ENCODE measurements at regions not wholly inside any gene's neighbourhood (a gene's known extent, or its start where the extent isn't known, plus 50 kb on each side); places are given as distances from the start of the nearest gene placed in this dataset.

GRCh38 chr2:64214281-64215115 is 70.3 kb upstream of the PELI1 start:
- Histone ChIP-seq H3K36me3 (no peaks in the 10 kb centered on the region), H3K4me1 (peaks cover 8% of the 10 kb centered on the region; the same call in 1 of the 2 replicates), H3K9me3 (replicated peaks) (no peaks in the 10 kb centered on the region), H3K27ac (no peak overlapping the region), H3K27me3 (no peaks in the 10 kb centered on the region), H3K4me3 (no peak overlapping the region)
- peak in 1 of 2 experiments; percentile 22 for DNase-seq

- no peaks in the 10 kb centered on the region for H3K36me3 ChIP-seq
- H3K9me3 ChIP-seq (replicated peaks): no peaks in the 10 kb centered on the region
- H3K27me3 ChIP-seq: no peaks in the 10 kb centered on the region
- no peak overlapping the region for H3K27ac ChIP-seq
- DNase-seq: no peak
- H3K4me1 ChIP-seq: peaks cover 23% of the 10 kb centered on the region; the same call in 1 of the 2 replicates
- H3K4me3 ChIP-seq: no peak overlapping the region
These were observed 73.1 kb upstream of the PELI1 start for GRCh38 chr2:64217198-64217869.

GRCh38 chr2:64218137-64218802 is 74.0 kb upstream of the PELI1 start:
- H3K27ac ChIP-seq: no peak overlapping the region
- no peak overlapping the region for H3K4me3 ChIP-seq
- DNase-seq: no peak
- H3K4me1 ChIP-seq: peaks cover 21% of the 10 kb centered on the region; the same call in 1 of the 2 replicates
- H3K27me3 ChIP-seq: no peaks in the 10 kb centered on the region
- H3K9me3 ChIP-seq (replicated peaks): no peaks in the 10 kb centered on the region
- H3K36me3 ChIP-seq: no peaks in the 10 kb centered on the region

DNA sequence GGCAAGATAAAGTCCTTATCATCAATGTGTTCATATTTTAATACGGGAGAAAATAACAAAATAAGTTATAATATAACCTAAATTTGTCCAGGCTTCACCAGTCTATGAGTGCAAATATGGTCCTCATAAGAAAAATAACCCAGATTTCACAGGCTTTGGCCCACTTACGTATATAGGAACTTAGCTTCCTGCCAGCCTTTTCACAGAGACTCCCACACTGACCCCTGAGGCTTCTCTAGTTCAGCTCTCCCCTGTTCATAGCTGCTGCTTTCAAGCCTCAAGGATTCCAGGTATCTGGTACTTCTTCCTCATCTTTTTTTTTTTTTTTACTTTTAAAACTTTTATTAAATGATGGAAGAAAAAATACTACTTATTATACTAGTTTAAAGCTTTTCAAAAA is 74.9 kb upstream of the PELI1 start:
- no peaks in the 10 kb centered on the region for H3K36me3 ChIP-seq
- no peak for DNase-seq

GRCh38 chr2:64220265-64220664 is 76.0 kb upstream of the PELI1 start:
- Histone ChIP-seq H3K27ac (no peak overlapping the region), H3K4me3 (no peak overlapping the region), H3K27me3 (no peaks in the 10 kb centered on the region), H3K4me1 (peaks cover 19% of the 10 kb centered on the region; the same call in 1 of the 2 replicates), H3K9me3 (replicated peaks) (no peaks in the 10 kb centered on the region), H3K36me3 (no peaks in the 10 kb centered on the region)
- no peak for DNase-seq

More for the DNA sequence above, 74.9 kb upstream of the PELI1 start:
- Histone ChIP-seq H3K9me3 (replicated peaks) (no peaks in the 10 kb centered on the region), H3K27me3 (no peaks in the 10 kb centered on the region), H3K4me1 (peaks cover 21% of the 10 kb centered on the region; the same call in 1 of the 2 replicates), H3K4me3 (no peak overlapping the region), H3K27ac (no peak overlapping the region)

GRCh38 chr2:64220894-64221617 is 76.8 kb upstream of the PELI1 start:
- no peaks in the 10 kb centered on the region for H3K27me3 ChIP-seq
- H3K9me3 ChIP-seq (replicated peaks): no peaks in the 10 kb centered on the region
- H3K27ac ChIP-seq: no peak overlapping the region
- H3K4me3 ChIP-seq: no peak overlapping the region
- H3K36me3 ChIP-seq: no peaks in the 10 kb centered on the region
- no peak for DNase-seq
- H3K4me1 ChIP-seq: peaks cover 27% of the 10 kb centered on the region

- Histone ChIP-seq H3K27ac (no peak overlapping the region), H3K4me1 (peaks cover 28% of the 10 kb centered on the region), H3K4me3 (no peak overlapping the region), H3K36me3 (no peaks in the 10 kb centered on the region), H3K27me3 (no peaks in the 10 kb centered on the region), H3K9me3 (replicated peaks) (no peaks in the 10 kb centered on the region)
- no peak for DNase-seq
These were observed 77.7 kb upstream of the PELI1 start for GRCh38 chr2:64221935-64222334.

- DNase-seq: no peak
- H3K4me1 ChIP-seq: peaks cover 30% of the 10 kb centered on the region
- no peaks in the 10 kb centered on the region for H3K9me3 ChIP-seq (replicated peaks)
- no peak overlapping the region for H3K27ac ChIP-seq
- H3K4me3 ChIP-seq: no peak overlapping the region
- H3K36me3 ChIP-seq: no peaks in the 10 kb centered on the region
- H3K27me3 ChIP-seq: no peaks in the 10 kb centered on the region
These were observed 78.1 kb upstream of the PELI1 start for GRCh38 chr2:64222351-64222750.

- no peak overlapping the region for H3K27ac ChIP-seq
- no peaks in the 10 kb centered on the region for H3K36me3 ChIP-seq
- no peaks in the 10 kb centered on the region for H3K9me3 ChIP-seq (replicated peaks)
- peaks cover 32% of the 10 kb centered on the region for H3K4me1 ChIP-seq
- H3K4me3 ChIP-seq: no peak overlapping the region
- H3K27me3 ChIP-seq: no peaks in the 10 kb centered on the region
- no peak for DNase-seq
These were observed 78.8 kb upstream of the PELI1 start for GRCh38 chr2:64223055-64223454.

GRCh38 chr2:64225491-64225890 is 81.3 kb upstream of the PELI1 start:
- H3K27ac ChIP-seq: peak overlapping the region; percentile 19; the same call in 1 of the 2 replicates
- no peak overlapping the region for H3K4me3 ChIP-seq
- no peaks in the 10 kb centered on the region for H3K36me3 ChIP-seq
- H3K4me1 ChIP-seq: peaks cover 32% of the 10 kb centered on the region
- peak; percentile 56 to 60 for DNase-seq
- H3K27me3 ChIP-seq: no peaks in the 10 kb centered on the region
- H3K9me3 ChIP-seq (replicated peaks): no peaks in the 10 kb centered on the region

GRCh38 chr2:64226611-64227010 is 82.4 kb upstream of the PELI1 start:
- H3K36me3 ChIP-seq: no peaks in the 10 kb centered on the region
- H3K27ac ChIP-seq: no peak overlapping the region
- no peak overlapping the region for H3K4me3 ChIP-seq
- no peaks in the 10 kb centered on the region for H3K27me3 ChIP-seq
- peaks cover 20% of the 10 kb centered on the region for H3K4me1 ChIP-seq
- H3K9me3 ChIP-seq (replicated peaks): no peaks in the 10 kb centered on the region
- no peak for DNase-seq

GRCh38 chr2:64227603-64228125 is 83.4 kb upstream of the PELI1 start:
- Histone ChIP-seq H3K4me3 (peak overlapping the region; percentile 61), H3K36me3 (no peaks in the 10 kb centered on the region), H3K27me3 (no peaks in the 10 kb centered on the region), H3K4me1 (peaks cover 15% of the 10 kb centered on the region), H3K27ac (peak overlapping the region; percentile 92), H3K9me3 (replicated peaks) (no peaks in the 10 kb centered on the region)
- no peak for DNase-seq

DNA sequence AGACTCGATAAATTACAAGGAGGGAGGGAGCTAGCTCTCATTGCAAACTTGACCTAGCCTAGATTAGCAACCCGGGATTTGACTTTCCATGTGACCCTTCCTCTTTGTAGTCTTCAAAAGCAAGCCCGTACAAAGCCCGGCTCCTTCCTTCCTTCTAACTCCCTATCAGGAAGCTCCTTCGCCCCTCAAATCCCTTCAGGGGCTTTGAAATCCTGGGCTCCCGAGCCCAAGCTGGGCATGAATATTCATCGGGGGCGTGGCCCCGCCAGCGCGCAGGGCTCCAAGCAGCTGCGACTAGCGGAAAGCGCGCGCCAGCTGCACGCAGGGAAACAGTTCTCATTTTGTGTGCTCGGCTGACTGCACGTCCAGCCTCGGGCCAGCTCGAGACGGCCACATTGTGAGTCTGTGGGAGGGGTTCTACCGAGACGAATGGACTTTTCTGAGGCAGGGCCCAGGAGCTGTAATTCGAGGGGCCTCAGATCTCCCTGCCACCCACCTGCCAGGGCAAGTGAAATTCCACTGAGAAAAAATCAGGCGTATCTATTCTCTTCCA is 84.0 kb upstream of the PELI1 start:
- Histone ChIP-seq H3K4me3 (peak overlapping the region; percentile 61), H3K36me3 (no peaks in the 10 kb centered on the region), H3K27ac (peak overlapping the region; percentile 92), H3K4me1 (peaks cover 14% of the 10 kb centered on the region), H3K27me3 (no peaks in the 10 kb centered on the region), H3K9me3 (replicated peaks) (no peaks in the 10 kb centered on the region)
- DNase-seq: peak; percentile 98 to 99

DNA sequence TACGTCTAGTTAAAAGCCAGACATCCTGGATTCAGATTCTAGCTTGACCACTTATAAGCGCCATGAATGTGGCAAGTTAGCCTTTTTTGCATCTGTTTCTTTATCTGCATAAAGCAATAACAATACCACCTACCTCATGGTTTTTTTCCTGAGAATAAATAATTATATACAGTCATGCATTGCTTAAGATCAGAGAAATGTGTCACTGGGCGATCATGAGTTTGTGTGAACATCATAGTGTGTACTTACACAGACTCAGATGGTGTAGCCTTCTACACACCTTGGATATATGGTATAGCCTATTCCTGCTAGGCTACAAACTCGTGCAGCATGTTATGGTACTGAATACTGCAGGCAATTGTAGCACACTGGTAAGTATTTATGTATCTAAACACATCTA is 84.7 kb upstream of the PELI1 start:
- Histone ChIP-seq H3K4me1 (peaks cover 14% of the 10 kb centered on the region), H3K36me3 (no peaks in the 10 kb centered on the region), H3K9me3 (replicated peaks) (no peaks in the 10 kb centered on the region), H3K27me3 (no peaks in the 10 kb centered on the region), H3K27ac (peak overlapping the region; percentile 92), H3K4me3 (peak overlapping the region; percentile 61)
- no peak for DNase-seq
